RCC 7860 (cell line): ENCODE measurements at regions not wholly inside any gene's neighbourhood (a gene's known extent, or its start where the extent isn't known, plus 50 kb on each side); places are given as distances from the start of the nearest gene placed in this dataset.

ENCODE experiments used
- DNase-seq: peaks from one replicate; pipeline ENCODE4 v3.0.0-alpha.2; 2015; ENCODE audit warnings: low spot score
- FAIRE-seq: peaks from 2 replicates; lab custom pipeline; 2012; peaks lifted over from hg19 to GRCh38; lab: Jason Lieb, UNC

DNA sequence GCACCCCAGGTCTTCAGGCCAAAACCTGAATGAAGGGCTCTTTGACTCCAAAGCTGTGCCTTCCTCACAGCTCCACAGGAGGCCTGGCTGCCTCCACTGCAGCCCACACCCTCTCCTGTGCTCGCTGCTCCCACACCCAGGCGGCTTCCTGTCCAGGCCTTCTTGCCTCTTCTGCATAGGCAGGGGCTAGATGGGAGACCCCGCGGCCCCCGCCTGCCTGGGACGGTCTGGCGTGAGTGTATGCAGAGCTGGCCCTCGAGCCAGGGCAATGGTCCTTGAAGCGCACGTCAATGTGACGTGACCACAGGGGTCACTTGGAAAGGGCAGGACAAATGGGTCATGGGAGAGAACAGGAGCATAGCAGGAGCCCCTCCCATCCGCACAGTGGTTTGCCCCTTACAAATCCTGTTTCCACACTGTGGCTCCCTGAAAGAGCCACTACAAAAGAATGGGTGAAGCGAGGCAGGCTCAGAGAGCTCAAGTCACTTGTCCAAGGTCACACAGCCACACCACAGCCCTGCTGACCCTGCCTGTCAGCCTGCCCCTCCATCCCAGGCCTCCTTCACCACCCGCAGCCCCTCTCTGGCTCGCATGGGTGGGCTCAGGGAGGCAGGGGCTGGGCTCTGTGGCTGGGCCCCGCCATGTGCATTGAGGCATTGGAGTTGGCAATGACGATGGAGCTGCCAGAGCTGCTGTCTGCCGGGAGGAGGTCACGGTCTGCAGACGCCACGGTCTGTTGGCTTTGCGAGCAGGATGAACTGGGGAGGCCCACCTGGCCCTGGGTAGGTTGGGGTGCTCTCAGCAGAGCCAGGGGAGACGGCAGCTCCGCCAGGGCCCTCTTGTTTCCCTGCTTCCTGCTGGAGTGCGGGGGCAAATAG, 71.2 kb upstream of the WNT11 start:
- no peak for DNase-seq
- no peak for FAIRE-seq

DNA sequence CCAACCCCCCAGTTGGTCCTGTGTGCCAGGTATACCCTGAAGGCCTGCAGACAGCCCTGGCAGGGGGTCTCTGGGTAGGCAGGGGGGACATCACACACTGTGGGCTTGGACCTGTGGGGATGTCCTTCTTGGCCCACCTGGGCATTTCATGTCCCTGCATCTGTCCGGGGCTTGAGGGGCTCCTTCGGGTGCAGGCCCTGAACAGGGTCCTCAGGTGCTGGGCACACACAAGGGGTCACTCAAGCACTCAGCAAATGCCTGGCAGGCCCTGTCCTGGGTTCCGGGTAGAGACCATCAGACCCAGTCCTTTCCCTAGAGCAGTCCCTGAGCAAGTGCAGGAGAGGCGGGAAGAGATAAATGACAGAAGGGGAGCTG, 70.5 kb upstream of the WNT11 start:
- DNase-seq (no peak), FAIRE-seq (no peak)

DNA sequence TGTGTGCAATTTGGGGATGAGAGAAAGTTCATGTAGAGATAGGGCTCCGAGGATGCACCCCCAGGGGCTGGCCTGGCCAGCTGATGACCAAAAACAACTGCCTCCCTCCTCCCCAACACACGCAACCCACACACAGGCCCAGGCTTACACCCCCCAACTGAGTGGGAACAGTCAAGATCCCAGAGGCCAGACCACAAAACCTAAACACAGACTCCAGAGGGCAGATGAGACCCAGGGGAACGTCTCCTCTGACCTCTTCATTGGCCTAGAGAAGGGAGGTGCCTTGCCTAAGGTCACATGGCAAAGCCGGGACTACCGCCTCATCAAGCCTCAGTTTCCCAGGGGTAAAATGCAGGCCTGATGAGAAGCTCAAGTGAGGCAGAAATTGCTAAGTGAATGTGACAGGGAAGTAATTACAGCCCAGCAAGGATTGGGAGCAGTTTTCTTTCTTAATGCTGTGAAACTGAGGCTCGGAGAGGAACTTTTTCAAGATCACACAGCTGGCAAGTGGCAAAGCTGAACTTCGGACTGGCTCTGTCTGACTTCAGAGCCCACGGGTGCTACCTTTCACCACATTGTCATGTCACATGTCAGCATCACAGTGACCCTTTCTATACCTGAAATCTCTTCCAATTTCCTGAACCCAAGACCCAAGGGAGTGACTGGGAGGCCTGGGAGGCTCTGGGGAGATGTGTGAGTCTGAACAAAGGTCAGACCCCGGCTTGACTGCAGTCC, 69.9 kb upstream of the WNT11 start:
- FAIRE-seq = no peak
- DNase-seq = no peak

DNA sequence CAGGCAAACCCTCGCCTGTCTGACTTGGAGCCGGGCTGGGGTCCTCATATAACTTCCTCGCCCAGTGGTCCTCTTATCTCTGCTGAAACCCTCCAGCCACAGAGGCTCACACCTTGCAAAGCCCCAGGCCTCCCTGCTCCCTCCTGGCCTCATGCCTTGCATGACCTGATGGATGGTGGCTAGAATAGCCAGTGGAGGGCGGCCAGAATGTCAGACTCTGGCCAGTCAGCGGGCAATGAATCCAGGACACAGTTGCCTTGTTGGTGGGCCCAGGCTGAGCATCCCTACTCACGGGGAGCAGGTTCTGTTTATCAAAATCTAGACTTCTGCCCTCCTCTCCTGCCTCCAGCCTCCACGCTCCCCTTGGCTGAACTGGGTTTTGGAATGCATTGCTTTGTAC, 69.1 kb upstream of the WNT11 start:
- FAIRE-seq = no peak
- no peak for DNase-seq

DNA sequence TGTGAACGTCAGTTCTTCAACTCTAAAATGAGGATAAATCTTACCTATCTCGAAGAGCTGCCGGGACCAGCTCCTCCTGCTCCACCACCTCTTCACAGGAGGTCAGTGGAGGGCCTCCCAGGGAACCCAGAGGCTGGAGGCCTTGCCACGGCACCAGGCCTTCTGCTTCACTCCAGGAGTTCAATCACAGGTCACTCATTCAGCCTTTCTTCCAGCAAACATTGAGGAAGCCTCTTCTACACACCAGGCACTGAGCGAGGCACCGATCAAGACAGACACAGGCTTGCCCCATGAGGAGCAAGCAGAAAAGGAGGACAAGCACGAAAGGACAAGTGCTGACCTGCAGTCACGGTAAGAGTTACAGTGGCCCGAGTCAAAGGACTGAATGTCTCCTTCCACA, 64.8 kb upstream of the WNT11 start:
- no peak for FAIRE-seq
- DNase-seq = no peak

DNA sequence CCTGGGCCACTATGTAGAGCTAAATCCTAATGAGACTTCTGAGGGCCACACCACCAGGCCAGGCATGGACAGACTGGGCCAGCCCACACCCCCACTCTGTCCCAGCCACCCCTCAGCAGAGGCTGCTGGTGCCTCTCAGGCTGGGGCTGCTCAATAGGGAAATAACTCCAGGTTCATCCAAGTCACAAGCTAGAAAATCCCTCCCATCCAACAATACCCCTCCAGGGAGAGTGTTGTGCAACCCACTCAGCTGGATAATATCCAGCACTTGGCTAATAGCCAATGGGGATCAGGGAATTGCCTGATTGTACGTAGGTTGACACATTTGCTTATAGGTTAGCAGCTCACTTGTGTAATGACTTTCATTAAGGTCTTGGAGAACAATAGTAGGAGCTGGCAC, 64.1 kb upstream of the WNT11 start:
- FAIRE-seq = no peak
- DNase-seq = no peak

DNA sequence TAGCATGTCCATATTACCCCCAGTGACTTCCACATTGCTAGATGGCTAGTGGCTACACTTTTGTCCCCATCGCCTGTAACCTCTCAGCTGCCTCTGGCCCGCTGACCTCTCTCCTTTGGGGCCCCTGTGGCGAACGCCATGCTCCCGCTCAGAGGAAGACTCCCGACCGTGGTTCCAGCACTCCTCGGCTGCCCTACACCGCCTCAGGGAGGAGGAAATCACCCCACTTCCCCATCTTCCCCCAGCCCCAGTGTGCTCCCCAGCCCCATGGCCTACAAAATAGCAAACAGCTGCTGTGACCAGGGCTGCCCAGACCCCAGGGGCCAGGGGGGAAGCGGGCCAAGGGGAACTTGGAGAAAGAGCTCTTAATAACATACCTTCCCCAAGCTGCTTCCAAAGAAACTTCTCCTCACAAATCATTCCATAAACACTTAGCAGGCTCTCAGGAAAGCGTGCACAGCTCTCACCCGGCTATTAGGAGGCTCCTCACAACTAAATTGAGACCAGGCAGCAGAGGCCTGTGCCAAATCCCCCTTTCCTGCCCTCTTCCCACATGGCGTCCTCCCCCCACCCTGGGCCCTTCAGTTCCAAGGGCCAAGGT, 63.5 kb upstream of the WNT11 start:
- DNase-seq (no peak), FAIRE-seq (no peak)

DNA sequence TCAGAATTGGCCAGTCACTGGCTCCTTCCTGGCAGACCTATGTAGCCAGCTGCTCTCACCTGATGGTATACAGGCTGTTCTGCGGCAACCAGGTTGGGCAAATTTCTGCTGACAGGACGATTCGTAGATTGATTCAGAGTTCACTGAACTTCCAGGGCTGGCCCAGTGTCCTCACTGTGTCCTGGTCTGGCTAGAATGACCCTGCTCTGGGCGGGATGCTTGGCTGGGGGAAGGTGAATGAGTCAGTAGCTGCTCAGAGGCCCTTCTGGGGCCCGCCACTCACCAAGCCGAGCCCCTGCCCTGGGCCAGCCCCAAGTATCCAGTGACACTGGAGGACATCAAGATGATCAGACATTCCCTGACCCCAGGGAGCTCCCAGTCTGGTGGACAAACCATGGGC, 62.9 kb upstream of the WNT11 start:
- no peak for DNase-seq

DNA sequence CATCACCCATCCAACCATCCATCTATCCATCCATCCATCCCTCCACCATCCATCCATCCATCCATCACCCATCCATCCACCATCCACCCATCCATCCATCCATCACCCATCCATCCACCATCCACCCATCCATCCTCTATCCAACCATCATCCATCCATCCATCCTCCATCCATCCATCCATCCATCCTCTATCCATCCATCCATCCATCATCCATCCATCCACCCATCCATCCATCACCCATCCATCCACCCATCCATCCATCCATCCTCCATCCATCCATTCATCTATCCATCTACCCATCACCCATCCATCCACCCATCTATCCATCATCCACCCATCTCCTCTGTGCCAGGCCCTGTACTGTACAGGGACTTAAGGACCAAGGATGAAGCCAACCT, 62.2 kb upstream of the WNT11 start:
- DNase-seq = no peak
- FAIRE-seq = no peak

More for the DNA sequence above, 62.9 kb upstream of the WNT11 start:
- no peak for FAIRE-seq

DNA sequence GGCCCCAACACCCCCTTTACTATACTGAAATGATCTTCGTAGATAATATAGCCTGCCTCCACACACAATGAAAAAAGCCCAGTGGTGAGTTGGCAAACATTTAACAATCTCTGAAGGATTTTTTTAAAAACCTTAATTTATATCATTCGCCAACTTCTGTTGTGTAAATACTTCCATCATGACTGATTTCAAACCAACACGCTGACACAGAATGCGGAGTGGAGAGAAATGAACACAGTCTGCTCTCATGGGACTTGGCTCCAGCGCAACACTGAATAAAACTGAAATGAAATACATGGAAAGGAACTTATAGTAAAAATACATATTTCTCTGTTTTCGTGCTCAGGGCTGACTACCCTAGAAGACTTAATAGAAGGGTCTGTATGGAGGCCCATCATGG, 61.3 kb upstream of the WNT11 start:
- no peak for FAIRE-seq
- no peak for DNase-seq

DNA sequence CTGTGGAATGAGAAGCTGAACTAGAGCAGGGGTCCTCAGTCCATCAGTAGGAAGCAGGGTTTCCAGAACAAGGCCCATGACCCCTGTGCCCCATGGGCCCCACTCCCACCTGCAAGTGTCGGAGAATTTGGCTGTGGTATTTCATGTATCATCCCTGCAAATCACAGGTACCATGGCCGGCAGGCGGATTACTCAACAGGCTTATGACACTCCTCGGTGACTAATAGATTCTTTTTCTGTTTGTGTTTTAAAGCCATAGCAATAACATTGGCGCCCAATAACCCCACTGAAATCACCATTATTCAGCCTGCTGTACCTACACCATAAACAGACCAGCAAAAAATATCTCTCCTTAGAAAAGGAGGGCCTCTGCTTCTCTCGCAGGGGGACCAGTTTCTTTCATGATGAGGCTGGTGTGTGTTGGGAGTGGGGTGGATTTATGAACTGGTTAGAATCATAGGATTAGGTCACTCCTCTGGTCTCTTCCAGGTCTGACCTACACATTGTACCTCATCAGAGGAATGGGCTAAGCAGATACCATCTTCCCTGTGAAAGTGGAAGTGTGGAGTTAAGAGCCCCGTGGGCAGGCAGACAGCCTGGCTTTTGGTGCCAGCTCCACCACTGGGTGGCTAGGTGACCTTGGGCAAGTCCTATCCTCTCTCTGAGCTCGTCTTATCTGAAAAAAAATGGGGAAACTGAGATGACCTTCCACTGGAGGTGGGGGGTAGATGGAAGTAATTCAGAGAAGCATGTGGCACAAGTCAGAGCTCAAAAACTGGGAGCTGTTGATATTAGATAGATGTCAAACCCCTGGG, 60.2 kb upstream of the WNT11 start:
- FAIRE-seq (no peak), DNase-seq (peak; percentile 71)

DNA sequence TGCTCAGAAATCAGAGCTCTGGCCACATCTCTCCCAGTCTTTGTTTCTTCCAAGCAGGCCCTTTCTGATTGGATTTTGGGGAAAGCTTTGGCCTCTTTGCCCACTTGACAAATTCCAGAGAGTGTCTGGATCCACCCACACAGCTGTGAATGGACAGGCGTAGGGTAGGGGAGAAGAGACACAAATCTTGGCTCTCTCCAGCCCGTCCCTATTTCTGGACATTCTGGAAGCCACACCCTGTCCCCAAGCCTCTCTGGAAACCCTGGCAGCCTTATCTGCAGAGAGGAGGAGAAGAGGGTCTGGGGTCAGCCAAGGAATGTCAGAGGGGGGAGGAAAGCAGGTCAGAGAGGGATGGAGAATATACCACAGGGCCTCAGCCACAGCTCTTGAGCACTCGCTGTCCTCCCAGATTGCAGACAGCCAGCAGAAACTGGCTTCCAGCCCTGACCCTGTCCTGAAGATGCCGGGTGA, 59.5 kb upstream of the WNT11 start:
- FAIRE-seq (no peak), DNase-seq (no peak)

DNA sequence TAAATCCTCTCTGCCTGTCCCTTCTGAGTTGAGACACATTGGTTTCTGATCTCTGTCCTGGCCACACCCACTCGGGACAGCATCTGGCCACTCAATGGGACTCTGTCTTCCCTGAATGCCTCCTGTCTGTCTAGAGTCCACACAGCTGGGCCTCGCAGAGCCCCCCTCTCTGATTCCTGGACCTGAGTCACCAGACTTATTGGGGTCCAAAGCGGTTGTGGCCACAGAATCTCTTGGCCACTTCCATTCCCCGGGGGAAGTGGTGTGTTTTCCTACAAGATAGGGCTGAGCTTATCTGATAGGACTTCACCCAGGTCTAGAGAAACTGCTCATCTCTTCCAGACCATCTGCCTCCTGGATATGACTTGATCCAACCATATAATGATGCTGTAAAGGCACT, 57.4 kb upstream of the WNT11 start:
- DNase-seq = no peak
- no peak for FAIRE-seq

DNA sequence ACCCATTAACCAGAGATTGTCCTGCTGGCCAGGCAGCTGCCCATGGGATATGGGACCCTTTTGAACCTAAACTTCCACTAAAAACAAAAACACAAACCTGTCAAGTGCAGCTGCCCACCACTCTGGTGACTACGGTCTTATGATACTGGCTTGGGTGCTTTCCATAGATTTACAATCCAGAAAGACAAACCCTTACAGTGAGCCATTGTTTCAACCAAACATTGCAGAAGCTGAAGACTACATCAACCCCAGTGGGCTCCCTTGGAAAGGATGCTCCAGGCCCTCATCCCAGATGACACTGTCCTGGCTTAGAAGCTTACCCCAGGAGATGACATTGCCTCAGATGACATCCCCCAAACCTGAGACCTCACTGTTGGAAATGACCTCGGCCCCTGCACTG, 56.9 kb upstream of the WNT11 start:
- FAIRE-seq (no peak), DNase-seq (no peak)

DNA sequence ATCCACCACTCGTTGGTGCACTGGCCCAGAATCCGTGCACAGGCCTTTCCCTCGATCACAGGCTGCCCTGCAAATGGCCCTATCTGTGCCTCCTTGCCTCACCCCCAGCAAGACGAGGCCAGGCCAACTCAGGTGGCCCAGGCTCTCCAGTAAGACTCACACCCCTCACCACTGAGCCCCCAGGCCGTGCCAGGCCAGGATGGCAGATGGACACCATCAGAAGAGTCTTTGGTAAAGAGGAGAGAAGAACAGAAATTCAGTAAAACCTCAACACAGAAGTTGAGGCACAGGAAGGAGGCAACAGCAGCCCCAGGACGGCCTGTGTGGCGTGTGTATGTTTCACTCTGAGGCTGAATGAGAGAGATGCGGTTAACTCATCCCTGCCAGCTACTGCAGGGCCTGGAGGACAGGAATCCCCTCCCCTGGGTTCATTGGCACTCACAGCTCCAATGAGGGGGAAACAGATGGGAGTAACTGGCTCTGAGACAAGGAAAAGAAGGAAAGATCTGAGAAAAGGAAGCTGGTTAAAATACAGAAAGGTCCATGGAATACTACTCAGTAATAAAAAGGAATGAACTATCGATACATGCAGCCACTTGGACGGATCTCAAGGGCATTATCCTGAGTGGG, 54.1 kb upstream of the WNT11 start:
- DNase-seq (no peak), FAIRE-seq (no peak)

DNA sequence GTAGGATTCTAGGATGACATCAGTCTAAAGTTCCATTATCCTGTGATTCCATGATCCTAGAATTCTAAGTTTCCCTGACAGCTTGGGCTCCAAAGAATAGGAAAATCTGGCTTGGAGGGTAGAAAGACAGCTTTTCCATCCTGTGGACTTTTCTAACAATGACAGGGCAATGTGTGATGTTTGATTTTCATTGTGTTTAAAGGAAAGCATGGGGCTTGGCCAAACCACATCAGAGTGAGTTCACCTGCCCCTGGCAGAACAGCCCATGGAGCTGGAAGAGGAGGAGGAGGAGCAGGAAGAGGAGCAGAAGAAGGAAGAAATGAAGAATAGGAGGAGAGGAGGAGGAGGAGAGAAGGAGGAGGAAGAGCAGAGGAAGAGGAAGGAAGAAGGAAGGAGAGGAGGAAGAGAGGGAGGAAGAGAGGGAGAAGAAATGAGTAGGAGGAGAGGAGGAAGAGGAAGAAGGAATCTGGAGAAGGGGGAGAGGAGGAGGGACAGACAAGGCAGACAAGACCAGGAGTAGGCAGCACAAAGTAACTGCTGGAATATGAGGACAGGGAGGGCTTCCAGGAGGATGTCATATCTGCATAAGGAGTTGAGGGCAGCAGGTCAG, 53.1 kb upstream of the WNT11 start:
- DNase-seq (no peak), FAIRE-seq (no peak)

DNA sequence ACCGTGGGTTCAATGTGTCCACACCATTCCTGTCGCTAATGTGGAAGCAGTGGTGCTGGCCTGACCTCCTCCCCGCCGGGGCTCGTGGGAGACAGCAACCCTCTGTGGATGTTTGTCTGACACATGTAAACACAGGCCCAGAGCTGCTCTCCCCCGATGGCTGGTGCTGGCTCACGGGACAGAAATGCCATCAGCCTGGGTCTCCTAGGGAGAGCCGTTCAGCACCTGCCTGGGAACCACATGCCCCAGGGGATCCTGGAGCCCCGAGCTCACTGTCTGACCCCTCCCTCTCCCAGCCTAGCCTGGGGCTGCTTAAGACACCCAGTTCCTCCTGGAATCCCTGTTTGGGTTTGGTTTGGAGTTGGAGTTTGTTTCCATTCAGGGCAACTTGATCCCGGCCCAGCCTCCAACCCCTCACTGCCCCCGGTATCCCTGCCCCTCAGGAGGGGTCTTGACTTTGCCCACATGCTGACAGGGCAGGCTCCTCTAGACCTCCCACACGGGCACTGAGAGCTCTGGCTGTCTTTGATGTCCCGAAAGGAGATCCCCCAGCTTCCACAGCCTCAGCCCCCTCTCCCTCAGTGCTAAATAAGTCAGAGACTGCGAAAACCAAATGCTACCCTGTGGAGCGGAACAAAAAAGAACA, 50.9 kb upstream of the WNT11 start:
- no peak for DNase-seq

DNA sequence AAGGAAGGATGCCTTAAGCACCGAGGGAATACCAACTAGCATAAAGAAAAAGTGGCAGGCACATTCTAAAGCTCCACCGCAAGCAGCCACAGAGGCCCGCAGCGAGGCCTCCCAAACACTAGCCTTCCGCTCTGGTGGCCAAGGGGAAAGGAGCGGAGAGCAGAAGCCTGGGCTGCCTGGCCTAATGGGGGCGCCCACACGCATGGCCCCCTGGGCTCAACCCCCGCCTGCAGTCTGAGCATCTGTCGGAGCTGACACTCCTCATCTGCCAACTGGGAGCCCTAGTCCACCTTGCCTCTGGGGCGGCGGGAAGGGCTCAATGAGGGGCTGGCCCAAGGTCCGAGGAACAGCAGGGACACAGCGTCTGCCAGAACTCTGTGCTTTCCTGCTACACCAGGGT, 50.1 kb upstream of the WNT11 start:
- no peak for FAIRE-seq
- no peak for DNase-seq

More for the DNA sequence above, 50.9 kb upstream of the WNT11 start:
- FAIRE-seq = no peak
